H1 (cell line): ENCODE measurements at regions not wholly inside any gene's neighbourhood (a gene's known extent, or its start where the extent isn't known, plus 50 kb on each side); places are given as distances from the start of the nearest gene placed in this dataset.

ENCODE experiments used
- CTCF ChIA-PET: fragments of 300-600 bp; sonication (Branson Sonifier 250); formaldehyde crosslinking; loops from one replicate; lab custom pipeline; 2021; ENCODE audit not compliant: partially characterized antibody; lab: Charles Lee
- POLR2A ChIA-PET: fragments of 300-600 bp; sonication (Branson Sonifier 250); formaldehyde crosslinking; loops from one replicate; lab custom pipeline; 2021; ENCODE audit warnings: inconsistent platforms; ENCODE audit not compliant: partially characterized antibody; lab: Charles Lee
- DNase-seq, 2 experiments: peaks; one replicate each; pipeline versions ENCODE4 v3.0.0 to v3.0.0-alpha.2; 2010 to 2022; ENCODE audit warnings: low spot score in 2 of 2, low read depth in 1 of 2, mixed read lengths in 1 of 2
- FAIRE-seq: peaks from 2 replicates; lab custom pipeline; 2011; peaks lifted over from hg19 to GRCh38; lab: Jason Lieb, UNC
- H2AFZ ChIP-seq: 2 replicates; pipeline ENCODE4 v1.8.1; 2012; ENCODE audit warnings: low read length, inconsistent platforms
- H2AK5ac ChIP-seq: 2 replicates; pipeline ENCODE4 v1.6.1; 2013; ENCODE audit warnings: low read depth, low read length
- H2BK120ac ChIP-seq: replicated peaks from 2 replicates; pipeline ENCODE3; 2013; ENCODE audit warnings: low read depth, low read length, inconsistent platforms
- H2BK12ac ChIP-seq: 2 replicates; pipeline ENCODE4 v1.6.1; 2013; ENCODE audit warnings: low read depth, low read length
- H2BK15ac ChIP-seq: 2 replicates; pipeline ENCODE4 v1.6.1; 2013; ENCODE audit warnings: low read length
- H2BK20ac ChIP-seq: 2 replicates; pipeline ENCODE4 v1.6.1; 2013; ENCODE audit warnings: low read length
- H2BK5ac ChIP-seq: 2 replicates; pipeline ENCODE4 v1.6.1; 2013; ENCODE audit warnings: low read depth, low read length
- H3K14ac ChIP-seq: 2 replicates; pipeline ENCODE4 v1.6.1; 2013; ENCODE audit warnings: inconsistent platforms; ENCODE audit not compliant: insufficient read length
- H3K18ac ChIP-seq: 2 replicates; pipeline ENCODE4 v1.6.1; 2013; ENCODE audit warnings: low read length; ENCODE audit errors: extremely low read depth
- H3K23ac ChIP-seq: 2 replicates; pipeline ENCODE4 v1.6.1; 2013; ENCODE audit warnings: inconsistent platforms; ENCODE audit not compliant: insufficient read length
- H3K23me2 ChIP-seq: 2 replicates; pipeline ENCODE4 v1.6.1; 2013; ENCODE audit warnings: low read depth, low read length
- H3K27ac ChIP-seq: 2 replicates; pipeline ENCODE4 v1.6.1; 2011; ENCODE audit warnings: low read depth, low read length, inconsistent platforms
- H3K27me3 ChIP-seq, 4 experiments: replicated peaks in 1 of 4; 1 replicate in 1 of 4; 2 replicates in 3 of 4; pipeline versions ENCODE4 v1.6.1 to v1.8.1; 2011 to 2013; ENCODE audit warnings: low read length in 3 of 4, mild to moderate bottlenecking in 3 of 4, inconsistent platforms in 2 of 4, mixed read lengths in 2 of 4, moderate library complexity in 1 of 4; ENCODE audit not compliant: control insufficient read depth in 3 of 4, insufficient read depth in 3 of 4; ENCODE audit errors: extremely low read depth in 1 of 4
- H3K36me3 ChIP-seq, 4 experiments: 2 replicates each; pipeline versions ENCODE4 v1.6.1 to v1.8.1; 2011 to 2013; ENCODE audit warnings: mild to moderate bottlenecking in 4 of 4, low read length in 3 of 4, moderate library complexity in 2 of 4, control low read depth in 1 of 4, inconsistent platforms in 1 of 4; ENCODE audit not compliant: insufficient read depth in 4 of 4, control insufficient read depth in 2 of 4
- H3K4ac ChIP-seq: replicated peaks from 2 replicates; pipeline ENCODE3; 2013; ENCODE audit warnings: low read length, low read depth, mixed read lengths, inconsistent platforms; ENCODE audit not compliant: insufficient read length
- H3K4me1 ChIP-seq, 4 experiments: replicated peaks in 1 of 4; 1 replicate in 1 of 4; 2 replicates in 3 of 4; pipeline versions ENCODE4 v1.6.1 to v1.8.1; 2011 to 2013; ENCODE audit warnings: low read length in 3 of 4, inconsistent platforms in 2 of 4, mixed read lengths in 1 of 4; ENCODE audit not compliant: insufficient read depth in 4 of 4, control insufficient read depth in 3 of 4
- H3K4me2 ChIP-seq, 2 experiments: 2 replicates each; pipeline versions ENCODE4 v1.6.1 to v1.8.1; 2011 to 2013; ENCODE audit warnings: low read depth in 2 of 2, low read length in 2 of 2, control low read depth in 1 of 2, inconsistent platforms in 1 of 2, mild to moderate bottlenecking in 1 of 2; ENCODE audit not compliant: insufficient read depth in 1 of 2
- H3K4me3 ChIP-seq, 4 experiments: fragments of 200-600, 300-600 bp in 1 of 4; sonication (generic), shearing (Covaris generic), sonication (Bioruptor Twin) in 1 of 4; 2 replicates each; pipeline versions ENCODE4 v1.5.1 to v1.8.1; 2011 to 2016; ENCODE audit warnings: low read length in 4 of 4, low read depth in 3 of 4, control low read depth in 2 of 4, inconsistent platforms in 2 of 4, mild to moderate bottlenecking in 2 of 4, mixed read lengths in 1 of 4, moderate library complexity in 1 of 4; ENCODE audit not compliant: insufficient read depth in 2 of 4; ENCODE audit errors: extremely low read depth in 1 of 4
- H3K56ac ChIP-seq: replicated peaks from 2 replicates; pipeline ENCODE3; 2013; ENCODE audit warnings: low read depth, mild to moderate bottlenecking, mixed read lengths, low read length, inconsistent platforms; ENCODE audit not compliant: insufficient read length
- H3K79me1 ChIP-seq: 2 replicates; pipeline ENCODE4 v1.6.1; 2013; ENCODE audit warnings: low read depth, low read length, control low read depth
- H3K79me2 ChIP-seq, 2 experiments: 2 replicates each; pipeline versions ENCODE4 v1.6.1 to v1.8.1; 2012 to 2013; ENCODE audit warnings: low read length in 2 of 2, mild to moderate bottlenecking in 2 of 2, inconsistent platforms in 1 of 2; ENCODE audit not compliant: insufficient read depth in 2 of 2, control insufficient read depth in 1 of 2
- H3K9ac ChIP-seq, 4 experiments: replicated peaks in 1 of 4; 1 replicate in 1 of 4; 2 replicates in 3 of 4; pipeline versions ENCODE4 v1.6.1 to v1.8.1; 2011 to 2013; ENCODE audit warnings: low read depth in 3 of 4, low read length in 3 of 4, control low read depth in 2 of 4, mild to moderate bottlenecking in 2 of 4, moderate library complexity in 2 of 4, inconsistent platforms in 1 of 4; ENCODE audit errors: extremely low read depth in 1 of 4
- H3K9me3 ChIP-seq, 2 experiments: 2 replicates each; pipeline versions ENCODE4 v1.6.1 to v1.8.1; 2012 to 2013; ENCODE audit warnings: mild to moderate bottlenecking in 2 of 2, moderate library complexity in 2 of 2, control low read depth in 1 of 2, inconsistent platforms in 1 of 2, low read depth in 1 of 2, low read length in 1 of 2, mixed read lengths in 1 of 2; ENCODE audit not compliant: insufficient read depth in 2 of 2
- H4K20me1 ChIP-seq, 2 experiments: replicated peaks in 1 of 2; 2 replicates each; pipeline versions ENCODE3 to v1.8.1; 2011 to 2013; ENCODE audit warnings: inconsistent platforms in 2 of 2, low read length in 2 of 2, mild to moderate bottlenecking in 1 of 2; ENCODE audit not compliant: insufficient read depth in 2 of 2, control insufficient read depth in 1 of 2
- H4K5ac ChIP-seq: 2 replicates; pipeline ENCODE4 v1.6.1; 2013; ENCODE audit warnings: low read length, low read depth, mixed read lengths, inconsistent platforms; ENCODE audit not compliant: insufficient read length
- H4K8ac ChIP-seq: 2 replicates; pipeline ENCODE4 v1.8.0; 2013; ENCODE audit warnings: mild to moderate bottlenecking, moderate library complexity, low read length, inconsistent platforms; ENCODE audit not compliant: insufficient read depth; ENCODE audit errors: extremely low read depth
- H4K91ac ChIP-seq: replicated peaks from 2 replicates; pipeline ENCODE3; 2013; ENCODE audit warnings: low read length, mixed read lengths, inconsistent platforms; ENCODE audit not compliant: insufficient read length
- BACH1 ChIP-seq: IDR thresholded peaks from 2 replicates; pipeline ENCODE4 v1.6.1; 2012; ENCODE audit warnings: low read length, improper control_type of control experiment
- CBX8 ChIP-seq: fragments of 300-800, 300-1000 bp; sonication (generic); IDR thresholded peaks from 2 replicates; pipeline ENCODE4 v1.7.1; 2016; ENCODE audit warnings: low read depth, low read length, borderline replicate concordance
- CEBPB ChIP-seq: IDR thresholded peaks from 2 replicates; pipeline ENCODE4 v1.6.1; 2012; ENCODE audit warnings: low read depth, low read length
- EGR1 ChIP-seq: IDR thresholded peaks from 2 replicates; pipeline ENCODE4 v1.6.1; 2011; ENCODE audit warnings: low read depth, low read length, borderline replicate concordance
- HDAC2 ChIP-seq, 2 experiments: fragments of 300-600 bp in 1 of 2; sonication (generic) in 1 of 2; IDR thresholded peaks; 2 replicates each; pipeline ENCODE4 v1.6.1; 2011 to 2012; ENCODE audit warnings: low read depth in 2 of 2, low read length in 2 of 2, mild to moderate bottlenecking in 2 of 2, moderate library complexity in 2 of 2, borderline replicate concordance in 1 of 2, inconsistent platforms in 1 of 2
- KDM1A ChIP-seq: fragments of 200-600, 300-600 bp; sonication (generic); IDR thresholded peaks from 2 replicates; pipeline ENCODE4 v1.7.1; 2016; ENCODE audit warnings: mild to moderate bottlenecking, low read length, borderline replicate concordance
- PHF8 ChIP-seq: fragments of 200-600 bp; sonication (generic); conservative IDR thresholded peaks from 2 replicates; pipeline ENCODE4 v1.7.1; 2012; ENCODE audit warnings: low read depth, mild to moderate bottlenecking, inconsistent platforms, low read length, moderate library complexity
- RBBP5 ChIP-seq: IDR thresholded peaks from 2 replicates; pipeline ENCODE4 v1.7.1; 2012; ENCODE audit warnings: low read depth, mild to moderate bottlenecking, inconsistent platforms, low read length, moderate library complexity, borderline replicate concordance
- TAF7 ChIP-seq: optimal IDR thresholded peaks from 2 replicates; pipeline ENCODE3; 2011; ENCODE audit warnings: low read depth, mild to moderate bottlenecking, inconsistent platforms, low read length, moderate library complexity, borderline replicate concordance
- ZNF274 ChIP-seq: IDR thresholded peaks from 2 replicates; pipeline ENCODE4 v1.7.0; 2012; ENCODE audit warnings: low read length, borderline replicate concordance; ENCODE audit errors: extremely low read depth
- WGBS, 2 experiments: shearing (Covaris generic) in 1 of 2; methylation state at CpG; one replicate each; pipeline versions ENCODE4 v1.1.6 to v1.1.7; 2013 to 2015; ENCODE audit warnings: low lambda C conversion rate in 2 of 2, mixed read lengths in 2 of 2, inconsistent platforms in 1 of 2, low coverage in 1 of 2, missing lambda C conversion rate in 1 of 2; ENCODE audit not compliant: insufficient replicate concordance in 2 of 2, insufficient coverage in 1 of 2, insufficient read length in 1 of 2; ENCODE audit errors: extremely low coverage in 1 of 2, missing lambda C conversion rate in 1 of 2; 5-methylcytosine and 5-hydroxymethylcytosine counted together

DNA sequence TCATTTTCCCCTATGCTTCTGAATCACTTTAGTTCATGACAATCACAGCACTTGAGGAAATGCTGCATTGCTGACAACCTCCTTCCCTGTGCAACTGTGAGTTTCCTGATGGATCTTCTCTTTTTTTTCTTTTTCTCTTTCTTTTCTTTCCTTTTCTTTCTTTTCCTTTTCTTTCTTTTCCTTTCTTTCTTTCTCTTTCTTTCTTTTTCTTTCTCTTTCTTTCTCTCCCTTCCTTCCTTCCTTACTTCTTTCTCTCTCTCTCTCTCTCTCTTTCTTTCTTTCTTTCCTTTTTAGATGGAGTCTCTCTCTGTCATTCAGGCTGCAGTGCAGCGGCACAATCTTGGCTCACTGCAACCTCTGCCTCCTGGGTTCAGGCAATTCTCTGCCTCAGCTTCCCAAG, 247.9 kb upstream of the HTR2A start (continued):
- no peak for TF ChIP-seq ZNF274

- no peak overlapping the region for H3K23ac ChIP-seq
- POLR2A ChIA-PET = no interaction called here
- no peak for DNase-seq
- H2BK120ac ChIP-seq = no peak overlapping the region
- H3K9me3 ChIP-seq = no peaks in the 10 kb centered on the region
- H3K4ac ChIP-seq = no peak overlapping the region
- no peaks in the 10 kb centered on the region for H3K27me3 ChIP-seq
- no peak overlapping the region for H2BK15ac ChIP-seq
- no peak overlapping the region for H2AK5ac ChIP-seq
- no peak overlapping the region for H3K4me2 ChIP-seq
- H4K91ac ChIP-seq = no peak overlapping the region
- 97% methylated on average over 2 of the region's 2 CpGs; no CpG with 5 or more reads in 1 of the 2 experiments for WGBS, 2 experiments
- H3K23me2 ChIP-seq = no peaks in the 10 kb centered on the region; the same call in 1 of the 2 replicates
- CTCF ChIA-PET = no interaction called here
- H4K20me1 ChIP-seq = no peaks in the 10 kb centered on the region
- H3K56ac ChIP-seq = no peak overlapping the region
- no peak overlapping the region for H4K5ac ChIP-seq
- no peak overlapping the region for H3K27ac ChIP-seq
- FAIRE-seq = no peak
- no peak overlapping the region for H2BK5ac ChIP-seq
- no peak overlapping the region for H3K4me3 ChIP-seq
- no peak for TF ChIP-seq BACH1
- no peak for TF ChIP-seq KDM1A
- no peak for TF ChIP-seq TAF7
- TF ChIP-seq RBBP5 = no peak
- TF ChIP-seq CEBPB = no peak
- TF ChIP-seq CBX8 = no peak
- no peak for TF ChIP-seq EGR1
- TF ChIP-seq HDAC2 (IDR thresholded peaks at IDR 0.05; ENCODE audit: borderline replicate concordance in 1 of 2, low read depth in 2 of 2, low read length in 2 of 2) = no peak
- TF ChIP-seq PHF8 = no peak
- H2AFZ ChIP-seq = no peak overlapping the region
- peaks cover 0 to 2% (median 0%) of the 10 kb centered on the region in 4 experiments; a peak in 1 of 7 replicates for H3K4me1 ChIP-seq
- no peak overlapping the region for H2BK20ac ChIP-seq
- no peak overlapping the region for H3K9ac ChIP-seq
- no peaks in the 10 kb centered on the region for H3K79me1 ChIP-seq
- no peaks in the 10 kb centered on the region for H3K36me3 ChIP-seq
- no peak overlapping the region for H4K8ac ChIP-seq
- H3K79me2 ChIP-seq = no peaks in the 10 kb centered on the region
- no peak overlapping the region for H3K14ac ChIP-seq
- no peak overlapping the region for H2BK12ac ChIP-seq
- no peak overlapping the region for H3K18ac ChIP-seq
Measured at GRCh38 chr13:47142105-47142504, 245.3 kb upstream of the HTR2A start.
